ES-I3 (cell line): ENCODE measurements at regions not wholly inside any gene's neighbourhood (a gene's known extent, or its start where the extent isn't known, plus 50 kb on each side); places are given as distances from the start of the nearest gene placed in this dataset.

Experiments
- H3K36me3 ChIP-seq: 2 replicates; pipeline ENCODE4 v1.6.1; 2013; ENCODE audit warnings: mild to moderate bottlenecking, low read length, control low read depth, moderate library complexity; ENCODE audit not compliant: insufficient read depth
- H3K4me1 ChIP-seq: 2 replicates; pipeline ENCODE4 v1.6.1; 2013; ENCODE audit warnings: mild to moderate bottlenecking, control low read depth, low read length; ENCODE audit not compliant: insufficient read depth
- H3K9ac ChIP-seq: 2 replicates; pipeline ENCODE4 v1.6.1; 2013; ENCODE audit warnings: low read depth, mild to moderate bottlenecking, low read length, moderate library complexity
- H3K9me3 ChIP-seq: 2 replicates; pipeline ENCODE4 v1.6.1; 2013; ENCODE audit warnings: mild to moderate bottlenecking, low read length, moderate library complexity; ENCODE audit not compliant: control insufficient read depth, insufficient read depth

- Histone ChIP-seq H3K4me1 (no peaks in the 10 kb centered on the region), H3K36me3 (no peaks in the 10 kb centered on the region), H3K9ac (no peak overlapping the region), H3K9me3 (no peaks in the 10 kb centered on the region)
Observed at GRCh38 chr18:78735131-78736014, 244.2 kb upstream of the SALL3 start.

- H3K9me3 ChIP-seq: no peaks in the 10 kb centered on the region
- H3K9ac ChIP-seq: no peak overlapping the region
- H3K36me3 ChIP-seq: no peaks in the 10 kb centered on the region
- H3K4me1 ChIP-seq: no peaks in the 10 kb centered on the region
Observed at GRCh38 chr18:78736015-78736690, 243.5 kb upstream of the SALL3 start.

- Histone ChIP-seq H3K4me1 (no peaks in the 10 kb centered on the region), H3K9ac (no peak overlapping the region), H3K36me3 (no peaks in the 10 kb centered on the region), H3K9me3 (no peaks in the 10 kb centered on the region)
Observed at GRCh38 chr18:78737006-78737915, 242.4 kb upstream of the SALL3 start.

DNA sequence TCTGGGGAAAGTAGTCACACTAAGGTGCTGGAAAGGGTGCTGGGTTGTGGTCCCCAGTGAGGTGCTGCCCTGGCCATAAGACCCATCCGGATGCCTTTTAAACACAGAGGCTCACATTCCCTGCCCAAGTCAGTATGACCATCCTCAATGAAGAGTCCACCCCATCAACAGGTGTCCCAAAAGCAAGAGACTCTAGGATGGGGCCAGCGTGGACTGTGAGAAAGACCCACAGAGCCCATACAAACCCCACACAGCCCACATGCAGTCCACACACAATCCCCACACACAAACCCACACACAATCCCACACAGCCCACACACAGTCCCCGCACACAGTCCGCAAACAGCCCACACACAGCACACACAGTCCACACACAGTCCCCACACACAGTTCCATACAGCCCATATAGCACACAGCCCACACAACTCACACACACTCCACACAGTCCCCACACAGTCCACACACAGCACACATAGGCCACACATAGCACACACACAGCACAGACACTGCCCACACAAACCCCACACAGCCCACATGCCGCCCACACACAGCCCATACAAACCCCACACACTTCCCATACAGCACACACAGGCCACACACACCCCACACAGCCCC, 241.4 kb upstream of the SALL3 start:
- Histone ChIP-seq H3K4me1 (no peaks in the 10 kb centered on the region), H3K9me3 (no peaks in the 10 kb centered on the region), H3K9ac (no peak overlapping the region), H3K36me3 (no peaks in the 10 kb centered on the region)

GRCh38 chr18:78739115-78739514, 240.5 kb upstream of the SALL3 start:
- H3K36me3 ChIP-seq: no peaks in the 10 kb centered on the region
- H3K9me3 ChIP-seq: no peaks in the 10 kb centered on the region
- no peak overlapping the region for H3K9ac ChIP-seq
- H3K4me1 ChIP-seq: no peaks in the 10 kb centered on the region

GRCh38 chr18:78739882-78740677, 239.5 kb upstream of the SALL3 start:
- Histone ChIP-seq H3K9me3 (no peaks in the 10 kb centered on the region), H3K36me3 (no peaks in the 10 kb centered on the region), H3K4me1 (no peaks in the 10 kb centered on the region), H3K9ac (no peak overlapping the region)

GRCh38 chr18:78740876-78741275, 238.7 kb upstream of the SALL3 start:
- H3K9me3 ChIP-seq: no peaks in the 10 kb centered on the region
- H3K36me3 ChIP-seq: no peaks in the 10 kb centered on the region
- H3K4me1 ChIP-seq: no peaks in the 10 kb centered on the region
- no peak overlapping the region for H3K9ac ChIP-seq

DNA sequence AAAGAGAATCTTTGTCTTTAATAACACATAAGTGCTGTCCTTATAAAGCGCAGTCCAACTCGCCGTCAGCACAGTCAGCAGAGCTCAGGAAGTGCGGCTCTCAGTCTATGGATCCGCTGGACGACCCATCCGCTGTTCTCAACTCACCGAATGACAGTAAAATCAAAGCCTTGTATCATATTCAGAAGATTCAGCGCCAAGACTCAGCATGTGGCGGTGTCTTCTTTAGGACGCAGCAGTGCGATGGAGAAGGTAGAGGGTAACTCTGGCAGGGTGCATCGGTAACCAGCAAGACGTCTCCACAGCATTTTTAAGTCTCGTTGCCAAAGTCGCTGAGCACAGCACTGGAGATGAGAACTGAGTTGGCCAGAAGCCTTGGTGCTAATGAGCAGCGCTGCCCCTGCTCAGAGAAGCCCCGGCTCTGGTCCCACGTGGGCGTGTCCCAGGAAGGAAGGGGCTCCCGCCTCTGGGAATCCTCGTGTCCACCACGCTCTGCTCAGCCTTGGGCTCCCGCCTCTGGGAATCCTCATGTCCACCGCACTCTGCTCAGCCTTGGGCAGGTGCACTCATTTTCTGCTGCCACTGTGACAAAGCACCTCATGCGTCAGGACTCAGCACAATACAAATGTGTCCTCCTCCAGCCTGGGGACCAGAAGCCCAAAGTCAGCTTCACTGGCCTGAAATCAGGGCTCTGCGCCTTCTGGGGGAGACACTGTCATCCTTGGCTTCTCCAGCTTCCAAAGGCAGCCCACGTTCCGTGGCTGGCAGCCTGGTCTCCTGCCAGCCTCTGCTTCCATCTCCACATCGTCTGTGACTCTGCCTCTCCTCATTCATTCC, 238.0 kb upstream of the SALL3 start:
- no peaks in the 10 kb centered on the region for H3K36me3 ChIP-seq
- no peaks in the 10 kb centered on the region for H3K9me3 ChIP-seq
- H3K9ac ChIP-seq: no peak overlapping the region
- no peaks in the 10 kb centered on the region for H3K4me1 ChIP-seq

- Histone ChIP-seq H3K4me1 (no peaks in the 10 kb centered on the region), H3K36me3 (no peaks in the 10 kb centered on the region), H3K9me3 (no peaks in the 10 kb centered on the region), H3K9ac (no peak overlapping the region)
Observed at GRCh38 chr18:78742218-78742745, 237.3 kb upstream of the SALL3 start.

- H3K9ac ChIP-seq: no peak overlapping the region
- no peaks in the 10 kb centered on the region for H3K9me3 ChIP-seq
- H3K36me3 ChIP-seq: no peaks in the 10 kb centered on the region
- no peaks in the 10 kb centered on the region for H3K4me1 ChIP-seq
Observed at GRCh38 chr18:78743078-78743477, 236.5 kb upstream of the SALL3 start.

- Histone ChIP-seq H3K4me1 (no peaks in the 10 kb centered on the region), H3K36me3 (no peaks in the 10 kb centered on the region), H3K9ac (no peak overlapping the region), H3K9me3 (no peaks in the 10 kb centered on the region; the same call in 1 of the 2 replicates)
Observed at GRCh38 chr18:78751664-78752063, 228.0 kb upstream of the SALL3 start.

GRCh38 chr18:78753240-78753639, 226.4 kb upstream of the SALL3 start:
- Histone ChIP-seq H3K9ac (no peak overlapping the region), H3K9me3 (no peaks in the 10 kb centered on the region; the same call in 1 of the 2 replicates), H3K36me3 (no peaks in the 10 kb centered on the region), H3K4me1 (no peaks in the 10 kb centered on the region)
